ENCODE measurements at regions not wholly inside any gene's neighbourhood (a gene's known extent, or its start where the extent isn't known, plus 50 kb on each side); places are given as distances from the start of the nearest gene placed in this dataset.
"Not testable (repeated sequence)": the region's sequence is repeated elsewhere in the genome, so short reads cannot be mapped to it uniquely, and the experiment has no call there.

GRCh38 chr14:105900398-105901160 lies 374.2 kb downstream of the TMEM121 start:
- no peak for DNase-seq (ENCODE audit: low read depth)
- no peak overlapping the region for H3K4me3 ChIP-seq (ENCODE audit: low read length)
- no peak for TF ChIP-seq CTCF (conservative IDR thresholded peaks at IDR 0.05; ENCODE audit: low read depth, low read length)

- DNase-seq (ENCODE audit: low read depth) = no peak
- TF ChIP-seq CTCF (conservative IDR thresholded peaks at IDR 0.05; ENCODE audit: low read depth, low read length) = no peak
Observed at GRCh38 chr14:105901226-105901625, 374.8 kb downstream of the TMEM121 start.

GRCh38 chr14:105902131-105902898 lies 375.9 kb downstream of the TMEM121 start:
- no peak for TF ChIP-seq CTCF (conservative IDR thresholded peaks at IDR 0.05; ENCODE audit: low read depth, low read length)
- no peak for DNase-seq (ENCODE audit: low read depth)

More at GRCh38 chr14:105901226-105901625, 374.8 kb downstream of the TMEM121 start:
- no peak overlapping the region for H3K4me3 ChIP-seq (ENCODE audit: low read length)

GRCh38 chr14:105902899-105903165 lies 376.4 kb downstream of the TMEM121 start:
- not testable (repeated sequence) for DNase-seq (ENCODE audit: low read depth); H3K4me3 ChIP-seq (ENCODE audit: low read length)

More at GRCh38 chr14:105902131-105902898, 375.9 kb downstream of the TMEM121 start:
- no peak overlapping the region for H3K4me3 ChIP-seq (ENCODE audit: low read length)

GRCh38 chr14:105903971-105904370 lies 377.6 kb downstream of the TMEM121 start:
- DNase-seq (ENCODE audit: low read depth) = no peak
- no peak for TF ChIP-seq CTCF (conservative IDR thresholded peaks at IDR 0.05; ENCODE audit: low read depth, low read length)
- no peak overlapping the region for H3K4me3 ChIP-seq (ENCODE audit: low read length)

GRCh38 chr14:105904379-105904778 lies 378.0 kb downstream of the TMEM121 start:
- TF ChIP-seq CTCF (conservative IDR thresholded peaks at IDR 0.05; ENCODE audit: low read depth, low read length) = no peak
- no peak overlapping the region for H3K4me3 ChIP-seq (ENCODE audit: low read length)
- no peak for DNase-seq (ENCODE audit: low read depth)

GRCh38 chr14:105905456-105905855 lies 379.1 kb downstream of the TMEM121 start:
- no peak overlapping the region for H3K4me3 ChIP-seq (ENCODE audit: low read length)
- TF ChIP-seq CTCF (conservative IDR thresholded peaks at IDR 0.05; ENCODE audit: low read depth, low read length) = no peak
- no peak for DNase-seq (ENCODE audit: low read depth)
